ENCODE measurements at regions not wholly inside any gene's neighbourhood (a gene's known extent, or its start where the extent isn't known, plus 50 kb on each side); places are given as distances from the start of the nearest gene placed in this dataset.

- Histone ChIP-seq H4K91ac (ENCODE audit: low read depth, low read length, poor library complexity) (no peak overlapping the region), H2BK120ac (ENCODE audit: low read depth, low read length) (no peak overlapping the region), H3K27me3 (ENCODE audit: control insufficient read depth in 3 of 3, insufficient read depth in 3 of 3, low read depth in 1 of 3, low read length in 3 of 3) (peaks cover 0 to 18% (median 0%) of the 10 kb centered on the region in 3 experiments), H3K4me1 (ENCODE audit: control insufficient read depth in 2 of 2, insufficient read depth in 1 of 2, low read depth in 1 of 2, low read length in 2 of 2) (peaks cover 0 to 4% of the 10 kb centered on the region in 2 donors), H2AK5ac (ENCODE audit: low read depth, low read length) (no peak overlapping the region), H3K36me3 (replicated peaks in 1 of 2; ENCODE audit: control insufficient read depth in 2 of 2, insufficient read depth in 2 of 2, low read length in 2 of 2) (no peaks in the 10 kb centered on the region), H3K4me2 (ENCODE audit: insufficient read depth, low read length, poor library complexity, severe bottlenecking) (no peak overlapping the region), H3K79me1 (ENCODE audit: low read depth, low read length) (no peaks in the 10 kb centered on the region), H3K4ac (ENCODE audit: low read length) (no peak overlapping the region), H3K27ac (replicated peaks; ENCODE audit: low read length) (no peak overlapping the region), H3K9ac (ENCODE audit: low read depth, low read length, poor library complexity) (no peak overlapping the region), H3K4me3 (ENCODE audit: low read length in 2 of 2) (no peak overlapping the region), H2AFZ (ENCODE audit: low read length) (no peak overlapping the region), H4K8ac (ENCODE audit: low read depth, low read length) (no peak overlapping the region), H2BK12ac (ENCODE audit: low read length) (no peak overlapping the region), H3K9me3 (replicated peaks in 1 of 2; ENCODE audit: control insufficient read depth in 2 of 2, insufficient read depth in 1 of 2, low read depth in 1 of 2, low read length in 2 of 2) (peaks cover 2% of the 10 kb centered on the region in 2 donors), H2BK15ac (ENCODE audit: low read length) (no peak overlapping the region), H3K14ac (ENCODE audit: low read length) (no peak overlapping the region), H2BK5ac (ENCODE audit: low read length) (no peak overlapping the region), H3K23ac (ENCODE audit: low read depth, low read length, poor library complexity) (no peak overlapping the region), H3K18ac (ENCODE audit: low read length) (no peak overlapping the region)
- no CpG with 5 or more reads among the region's 6 CpGs for WGBS, 2 donors (ENCODE audit: extremely low coverage in 2 of 2, insufficient read length in 2 of 2, insufficient replicate concordance in 1 of 2)
- DNase-seq (ENCODE audit: low spot score), result no peak
Observed at GRCh38 chr9:87333802-87334201, 163.9 kb upstream of the DAPK1 start.

- Histone ChIP-seq H3K79me1 (ENCODE audit: low read depth, low read length) (no peaks in the 10 kb centered on the region), H3K18ac (ENCODE audit: low read length) (no peak overlapping the region), H2BK120ac (ENCODE audit: low read depth, low read length) (no peak overlapping the region), H4K91ac (ENCODE audit: low read depth, low read length, poor library complexity) (no peak overlapping the region), H3K4me2 (ENCODE audit: insufficient read depth, low read length, poor library complexity, severe bottlenecking) (no peak overlapping the region), H2AK5ac (ENCODE audit: low read depth, low read length) (no peak overlapping the region), H3K27ac (replicated peaks; ENCODE audit: low read length) (no peak overlapping the region), H2BK12ac (ENCODE audit: low read length) (no peak overlapping the region), H3K4me1 (ENCODE audit: control insufficient read depth in 2 of 2, insufficient read depth in 1 of 2, low read depth in 1 of 2, low read length in 2 of 2) (peaks cover 0 to 4% of the 10 kb centered on the region in 2 donors), H3K36me3 (replicated peaks in 1 of 2; ENCODE audit: control insufficient read depth in 2 of 2, insufficient read depth in 2 of 2, low read length in 2 of 2) (no peaks in the 10 kb centered on the region), H3K4me3 (ENCODE audit: low read length in 2 of 2) (no peak overlapping the region), H4K8ac (ENCODE audit: low read depth, low read length) (no peak overlapping the region), H2AFZ (ENCODE audit: low read length) (no peak overlapping the region), H3K23ac (ENCODE audit: low read depth, low read length, poor library complexity) (no peak overlapping the region), H3K9me3 (replicated peaks in 1 of 2; ENCODE audit: control insufficient read depth in 2 of 2, insufficient read depth in 1 of 2, low read depth in 1 of 2, low read length in 2 of 2) (peaks cover 2% of the 10 kb centered on the region in 2 donors), H3K4ac (ENCODE audit: low read length) (no peak overlapping the region), H2BK5ac (ENCODE audit: low read length) (no peak overlapping the region), H2BK15ac (ENCODE audit: low read length) (no peak overlapping the region), H3K9ac (ENCODE audit: low read depth, low read length, poor library complexity) (no peak overlapping the region), H3K14ac (ENCODE audit: low read length) (no peak overlapping the region), H3K27me3 (ENCODE audit: control insufficient read depth in 3 of 3, insufficient read depth in 3 of 3, low read depth in 1 of 3, low read length in 3 of 3) (peaks cover 0 to 18% (median 0%) of the 10 kb centered on the region in 3 experiments)
- no CpG with 5 or more reads among the region's 3 CpGs for WGBS, 2 donors (ENCODE audit: extremely low coverage in 2 of 2, insufficient read length in 2 of 2, insufficient replicate concordance in 1 of 2)
- DNase-seq (ENCODE audit: low spot score), result no peak
Observed at GRCh38 chr9:87334366-87334765, 163.3 kb upstream of the DAPK1 start.

- H3K14ac ChIP-seq (ENCODE audit: low read length), result no peak overlapping the region
- WGBS, 2 donors (ENCODE audit: extremely low coverage in 2 of 2, insufficient read length in 2 of 2, insufficient replicate concordance in 1 of 2), result no CpG with 5 or more reads among the region's 1 CpG
- peak overlapping the region; percentile 9 for H3K18ac ChIP-seq (ENCODE audit: low read length)
- no peak overlapping the region for H3K9ac ChIP-seq (ENCODE audit: low read depth, low read length, poor library complexity)
- H3K4me3 ChIP-seq (ENCODE audit: low read length in 2 of 2), result no peak overlapping the region
- H3K27ac ChIP-seq (replicated peaks; ENCODE audit: low read length), result no peak overlapping the region
- no peak for DNase-seq (ENCODE audit: low spot score)
- no peak overlapping the region for H2BK120ac ChIP-seq (ENCODE audit: low read depth, low read length)
- H2AK5ac ChIP-seq (ENCODE audit: low read depth, low read length), result peak overlapping the region; percentile 73
- H2BK12ac ChIP-seq (ENCODE audit: low read length), result no peak overlapping the region
- H3K4ac ChIP-seq (ENCODE audit: low read length), result peak overlapping the region; percentile 58
- no peaks in the 10 kb centered on the region for H3K36me3 ChIP-seq (replicated peaks in 1 of 2; ENCODE audit: control insufficient read depth in 2 of 2, insufficient read depth in 2 of 2, low read length in 2 of 2)
- H3K23ac ChIP-seq (ENCODE audit: low read depth, low read length, poor library complexity), result no peak overlapping the region
- H4K91ac ChIP-seq (ENCODE audit: low read depth, low read length, poor library complexity), result no peak overlapping the region
- H3K79me1 ChIP-seq (ENCODE audit: low read depth, low read length), result no peaks in the 10 kb centered on the region
- H2AFZ ChIP-seq (ENCODE audit: low read length), result no peak overlapping the region
- H3K9me3 ChIP-seq (replicated peaks in 1 of 2; ENCODE audit: control insufficient read depth in 2 of 2, insufficient read depth in 1 of 2, low read depth in 1 of 2, low read length in 2 of 2), result peaks cover 2% of the 10 kb centered on the region in 2 donors
- H3K4me1 ChIP-seq (ENCODE audit: control insufficient read depth in 2 of 2, insufficient read depth in 1 of 2, low read depth in 1 of 2, low read length in 2 of 2), result peaks cover 0 to 4% of the 10 kb centered on the region in 2 donors
- H2BK15ac ChIP-seq (ENCODE audit: low read length), result peak overlapping the region; percentile 82
- no peak overlapping the region for H3K4me2 ChIP-seq (ENCODE audit: insufficient read depth, low read length, poor library complexity, severe bottlenecking)
- H3K27me3 ChIP-seq (ENCODE audit: control insufficient read depth in 3 of 3, insufficient read depth in 3 of 3, low read depth in 1 of 3, low read length in 3 of 3), result peaks cover 0 to 18% (median 0%) of the 10 kb centered on the region in 3 experiments
- no peak overlapping the region for H2BK5ac ChIP-seq (ENCODE audit: low read length)
- no peak overlapping the region for H4K8ac ChIP-seq (ENCODE audit: low read depth, low read length)
Observed at GRCh38 chr9:87336407-87336806, 161.3 kb upstream of the DAPK1 start.

- no peak overlapping the region for H2AK5ac ChIP-seq (ENCODE audit: low read depth, low read length)
- peak; percentile 65 for DNase-seq (ENCODE audit: low spot score)
- no peaks in the 10 kb centered on the region for H3K36me3 ChIP-seq (replicated peaks in 1 of 2; ENCODE audit: control insufficient read depth in 2 of 2, insufficient read depth in 2 of 2, low read length in 2 of 2)
- peak overlapping the region; percentile 19 for H2AFZ ChIP-seq (ENCODE audit: low read length)
- no peaks in the 10 kb centered on the region for H3K9me3 ChIP-seq (replicated peaks in 1 of 2; ENCODE audit: control insufficient read depth in 2 of 2, insufficient read depth in 1 of 2, low read depth in 1 of 2, low read length in 2 of 2)
- H3K14ac ChIP-seq (ENCODE audit: low read length), result no peak overlapping the region
- H3K27me3 ChIP-seq (ENCODE audit: control insufficient read depth in 3 of 3, insufficient read depth in 3 of 3, low read depth in 1 of 3, low read length in 3 of 3), result peaks cover 0 to 18% (median 0%) of the 10 kb centered on the region in 3 experiments
- H2BK12ac ChIP-seq (ENCODE audit: low read length), result no peak overlapping the region
- no peak overlapping the region for H3K27ac ChIP-seq (replicated peaks; ENCODE audit: low read length)
- H2BK15ac ChIP-seq (ENCODE audit: low read length), result no peak overlapping the region
- H3K18ac ChIP-seq (ENCODE audit: low read length), result no peak overlapping the region
- H3K79me1 ChIP-seq (ENCODE audit: low read depth, low read length), result no peaks in the 10 kb centered on the region
- H4K8ac ChIP-seq (ENCODE audit: low read depth, low read length), result no peak overlapping the region
- H4K91ac ChIP-seq (ENCODE audit: low read depth, low read length, poor library complexity), result no peak overlapping the region
- WGBS, 2 donors (ENCODE audit: extremely low coverage in 2 of 2, insufficient read length in 2 of 2, insufficient replicate concordance in 1 of 2), result no CpG with 5 or more reads among the region's 12 CpGs
- H2BK120ac ChIP-seq (ENCODE audit: low read depth, low read length), result no peak overlapping the region
- no peak overlapping the region for H3K9ac ChIP-seq (ENCODE audit: low read depth, low read length, poor library complexity)
- H3K4me1 ChIP-seq (ENCODE audit: control insufficient read depth in 2 of 2, insufficient read depth in 1 of 2, low read depth in 1 of 2, low read length in 2 of 2), result peaks cover 0 to 4% of the 10 kb centered on the region in 2 donors
- H3K4me3 ChIP-seq (ENCODE audit: low read length in 2 of 2), result peak overlapping the region in 1 of 2 donors; percentile 71
- H3K23ac ChIP-seq (ENCODE audit: low read depth, low read length, poor library complexity), result no peak overlapping the region
- no peak overlapping the region for H2BK5ac ChIP-seq (ENCODE audit: low read length)
- peak overlapping the region; percentile 85 for H3K4me2 ChIP-seq (ENCODE audit: insufficient read depth, low read length, poor library complexity, severe bottlenecking)
- no peak overlapping the region for H3K4ac ChIP-seq (ENCODE audit: low read length)
Observed at GRCh38 chr9:87336914-87337333, 160.7 kb upstream of the DAPK1 start.

All from neuronal stem cell (in vitro differentiated cells).